Aorta (tissue), 5 donors: ENCODE measurements at regions not wholly inside any gene's neighbourhood (a gene's known extent, or its start where the extent isn't known, plus 50 kb on each side); places are given as distances from the start of the nearest gene placed in this dataset.

Experiments
- ATAC-seq: fragments of 200-7000 bp; cut with Tn5 transposase; one replicate; pipeline ENCODE4 v1.9.1; 2022; ENCODE audit warnings: moderate library complexity; ENCODE audit not compliant: low FRiP score
- DNase-seq, 2 donors: peaks; one replicate each; pipeline ENCODE4 v3.0.0-alpha.2; 2020
- H3K27ac ChIP-seq, 2 donors: one replicate each; pipeline ENCODE4 v1.5.1; 2013; ENCODE audit warnings: low read length in 2 of 2, mild to moderate bottlenecking in 2 of 2, moderate library complexity in 2 of 2, control low read depth in 1 of 2, inconsistent platforms in 1 of 2, low read depth in 1 of 2
- H3K27me3 ChIP-seq, 2 donors: one replicate each; pipeline ENCODE4 v1.6.1; 2013; ENCODE audit warnings: control low read depth in 1 of 2, low read length in 1 of 2, mild to moderate bottlenecking in 1 of 2, moderate library complexity in 1 of 2; ENCODE audit not compliant: insufficient read depth in 2 of 2, control insufficient read depth in 1 of 2
- H3K36me3 ChIP-seq, 2 donors: one replicate each; pipeline ENCODE4 v1.6.1; 2013; ENCODE audit warnings: control low read depth in 1 of 2, low read length in 1 of 2, mild to moderate bottlenecking in 1 of 2; ENCODE audit not compliant: insufficient read depth in 2 of 2, control insufficient read depth in 1 of 2
- H3K4me1 ChIP-seq, 2 donors: one replicate each; pipeline ENCODE4 v1.6.1; 2013; ENCODE audit warnings: low read length in 2 of 2, control low read depth in 1 of 2, mild to moderate bottlenecking in 1 of 2, moderate library complexity in 1 of 2; ENCODE audit not compliant: insufficient read depth in 2 of 2, control insufficient read depth in 1 of 2
- H3K4me3 ChIP-seq, 2 donors: one replicate each; pipeline ENCODE4 v1.5.1; 2013; ENCODE audit warnings: low read length in 2 of 2, control low read depth in 1 of 2, mild to moderate bottlenecking in 1 of 2
- H3K9me3 ChIP-seq: one replicate; pipeline ENCODE4 v1.6.1; 2013; ENCODE audit warnings: mild to moderate bottlenecking, low read length; ENCODE audit not compliant: control insufficient read depth
- WGBS, 2 donors: extraction: QIAGEN DNeasy Blood & Tissue Kit; methylation state at CpG; one replicate each; pipeline ENCODE4 v1.1.7; 2013; 5-methylcytosine and 5-hydroxymethylcytosine counted together
- intact Hi-C, 2 donors: fragments of 100-400 bp; cut with DNase I; formaldehyde crosslinking; loops; one replicate each; pipeline versions ENCODE4 v1.14.2 to v1.15.0; 2022
- donor health status: healthy with polysubstance abuse.
- donor health status: Bipolar disorder and iron deficiency.
- donor health status: DM: no; HTN: no; CAD: no.
- donor health status: DM: no; HTN: no; CAD: no.
- donor health status: DM: yes; HTN: yes; CAD: no.

DNA sequence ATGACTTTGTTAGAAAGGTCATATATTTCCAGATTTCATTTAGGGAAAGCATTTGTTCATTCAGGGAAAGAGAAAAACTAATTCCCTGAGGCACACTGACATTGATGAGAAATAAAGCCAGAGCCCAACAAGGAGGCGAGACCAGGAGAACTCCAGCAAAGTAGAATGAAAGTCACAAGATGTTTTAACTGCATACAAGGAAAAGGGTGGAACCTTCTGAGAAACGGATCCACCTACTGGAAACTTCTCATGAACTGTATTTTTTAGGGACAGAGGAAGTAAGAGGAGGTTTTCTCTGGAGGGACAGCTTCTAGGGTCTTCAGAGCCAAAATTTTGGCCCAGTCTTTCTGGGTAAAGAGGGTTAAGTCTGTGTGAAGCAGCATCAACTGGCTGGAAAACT, 548.2 kb upstream of the PIK3C3 start:
- Histone ChIP-seq H3K27ac (no peak overlapping the region), H3K27me3 (peaks cover 0 to 2% of the 10 kb centered on the region in 2 donors), H3K4me3 (no peak overlapping the region), H3K9me3 (no peaks in the 10 kb centered on the region), H3K36me3 (no peaks in the 10 kb centered on the region), H3K4me1 (no peaks in the 10 kb centered on the region)
- intact Hi-C loops: no loop called here
- ATAC-seq (no peak), DNase-seq (no peak)
- 45 to 54% methylated on average over 2 of the region's 2 CpGs for WGBS, 2 donors

DNA sequence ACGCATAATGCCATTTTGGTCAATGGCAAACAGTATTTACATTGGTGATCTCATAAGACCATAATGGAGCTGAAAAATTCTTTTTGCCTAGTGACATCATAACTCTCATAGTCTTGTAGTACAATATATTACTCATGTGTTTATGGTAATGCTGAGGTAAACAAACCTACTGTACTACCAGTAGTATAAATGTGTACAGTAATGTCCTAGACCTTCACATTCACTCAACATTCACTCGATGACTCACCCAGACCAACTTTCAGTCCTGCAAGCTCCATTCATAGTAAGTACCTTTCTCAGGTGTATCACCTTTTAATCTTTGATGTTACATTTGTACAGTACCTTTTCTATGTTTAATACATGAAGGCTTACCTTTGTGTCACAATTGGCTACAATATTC, 558.2 kb upstream of the PIK3C3 start:
- Histone ChIP-seq H3K36me3 (no peaks in the 10 kb centered on the region), H3K9me3 (no peaks in the 10 kb centered on the region), H3K4me3 (no peak overlapping the region), H3K27ac (no peak overlapping the region), H3K27me3 (no peaks in the 10 kb centered on the region), H3K4me1 (no peaks in the 10 kb centered on the region)
- ATAC-seq: no peak
- no peak for DNase-seq
- WGBS, 2 donors: 93 to 96% methylated on average over 2 of the region's 2 CpGs
- intact Hi-C loops: loop anchor here in 1 of 2 donors (10.0 kb wide), 1 partner anchor 138 kb away; no protein-coding TSS in a partner anchor

DNA sequence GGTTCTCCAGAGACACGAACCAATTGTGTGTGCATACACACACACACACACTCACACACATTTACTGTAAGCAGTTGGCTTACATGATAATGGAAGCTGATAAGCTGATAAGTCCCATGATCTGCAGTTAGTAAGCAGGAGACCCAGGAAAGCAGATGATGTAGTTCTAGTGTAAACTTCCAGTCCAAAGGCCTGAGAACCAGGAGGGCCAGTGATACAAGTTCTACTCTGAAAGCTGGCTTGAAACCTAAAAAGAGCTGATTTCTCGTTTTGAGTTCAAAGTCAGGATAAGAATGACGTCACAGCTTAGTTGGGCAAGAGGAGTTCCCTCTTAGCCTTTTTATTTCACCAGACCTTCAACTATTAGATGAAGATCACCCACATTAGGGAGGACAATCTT, 558.8 kb upstream of the PIK3C3 start:
- ATAC-seq (no peak), DNase-seq (no peak)
- Histone ChIP-seq H3K4me1 (no peaks in the 10 kb centered on the region), H3K4me3 (no peak overlapping the region), H3K9me3 (no peaks in the 10 kb centered on the region), H3K36me3 (no peaks in the 10 kb centered on the region), H3K27me3 (no peaks in the 10 kb centered on the region), H3K27ac (no peak overlapping the region)
- intact Hi-C loops: loop anchor here in 1 of 2 donors (10.0 kb wide), 1 partner anchor 139 kb away; no protein-coding TSS in a partner anchor
- WGBS, 2 donors: 63 to 65% methylated on average over 3 of the region's 3 CpGs

DNA sequence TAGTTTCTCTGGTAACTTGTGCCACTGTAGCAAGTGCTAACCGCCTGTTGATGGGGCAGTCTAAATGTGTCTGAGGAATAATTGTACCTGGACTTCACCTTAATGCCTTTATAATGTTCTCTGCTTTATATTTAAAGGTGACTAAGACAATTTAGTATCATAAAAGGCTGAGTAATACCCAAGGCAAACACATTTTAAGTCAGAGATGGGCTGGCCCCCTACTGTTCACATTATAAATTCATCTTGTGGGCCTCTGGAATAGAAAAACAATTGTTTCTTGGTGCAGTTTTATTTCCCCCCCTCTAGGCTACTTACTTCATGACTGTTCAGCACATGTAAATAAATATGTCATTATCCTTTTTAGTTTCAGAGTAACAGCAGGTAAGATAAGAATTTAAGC, 559.3 kb upstream of the PIK3C3 start:
- intact Hi-C loops: loop anchor here in 1 of 2 donors (10.0 kb wide), 1 partner anchor 139 kb away; no protein-coding TSS in a partner anchor
- no peaks in the 10 kb centered on the region for H3K4me1 ChIP-seq
- WGBS, 2 donors: 92 to 97% methylated on average over 1 of the region's 1 CpG
- ATAC-seq: no peak
- no peaks in the 10 kb centered on the region for H3K27me3 ChIP-seq
- no peak overlapping the region for H3K27ac ChIP-seq
- no peak overlapping the region for H3K4me3 ChIP-seq
- DNase-seq: no peak
- H3K9me3 ChIP-seq: no peaks in the 10 kb centered on the region
- H3K36me3 ChIP-seq: no peaks in the 10 kb centered on the region

DNA sequence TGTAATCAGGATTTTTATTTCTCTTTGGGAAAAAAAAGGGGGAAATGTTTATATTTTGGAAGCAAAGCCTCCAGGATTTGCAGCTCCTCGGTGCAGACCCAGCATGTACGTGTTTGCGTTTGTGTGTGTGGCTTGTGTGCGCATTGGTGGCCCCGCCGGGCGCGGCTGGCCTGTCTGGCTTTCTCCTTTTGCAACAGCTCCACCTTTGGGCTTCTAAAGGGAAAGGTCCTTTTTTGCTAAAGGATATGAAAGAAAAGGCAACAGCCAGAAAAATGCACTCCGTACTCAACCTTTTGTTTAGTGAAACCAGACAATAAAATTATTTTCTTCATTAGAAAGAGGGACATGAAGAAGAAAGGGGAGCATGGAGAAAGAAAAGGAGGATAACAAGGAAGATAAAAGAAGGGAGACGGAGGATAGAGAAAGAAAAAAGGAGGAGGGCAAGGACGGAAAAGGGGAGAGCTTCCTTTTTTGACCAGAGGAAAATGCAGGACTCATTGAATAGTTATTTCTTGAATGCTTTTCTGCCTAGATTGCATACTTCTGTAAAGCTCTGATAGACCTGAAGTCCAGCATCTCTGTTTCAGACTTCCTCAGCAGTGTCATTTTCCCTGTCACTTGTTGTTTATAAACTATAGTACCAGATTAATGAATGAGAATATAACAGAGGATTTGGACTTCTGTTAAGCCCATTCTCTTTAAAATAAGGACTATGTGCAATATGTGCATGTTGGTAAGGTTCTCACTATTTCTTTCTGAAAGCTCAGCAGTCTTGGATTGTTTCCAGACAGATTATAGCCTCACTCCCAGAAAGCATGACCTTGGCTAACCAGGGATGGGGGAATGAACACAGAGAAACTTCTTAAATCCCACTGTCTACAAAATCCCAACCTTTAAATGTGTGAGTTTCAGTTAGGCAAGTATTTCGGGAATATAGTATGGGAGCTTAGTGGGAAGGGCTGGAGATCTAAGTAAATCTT, 563.1 kb upstream of the PIK3C3 start:
- no peaks in the 10 kb centered on the region for H3K36me3 ChIP-seq
- no peaks in the 10 kb centered on the region for H3K9me3 ChIP-seq
- peak; percentile 71 for ATAC-seq
- WGBS, 2 donors: 4% methylated on average over 12 of the region's 12 CpGs
- no peak overlapping the region for H3K4me3 ChIP-seq
- H3K27ac ChIP-seq: no peak overlapping the region
- H3K4me1 ChIP-seq: no peaks in the 10 kb centered on the region
- peak; percentile 47 to 75 for DNase-seq
- H3K27me3 ChIP-seq: no peaks in the 10 kb centered on the region
- intact Hi-C loops: loop anchor here in 1 of 2 donors (10.0 kb wide), 1 partner anchor 143 kb away; no protein-coding TSS in a partner anchor

DNA sequence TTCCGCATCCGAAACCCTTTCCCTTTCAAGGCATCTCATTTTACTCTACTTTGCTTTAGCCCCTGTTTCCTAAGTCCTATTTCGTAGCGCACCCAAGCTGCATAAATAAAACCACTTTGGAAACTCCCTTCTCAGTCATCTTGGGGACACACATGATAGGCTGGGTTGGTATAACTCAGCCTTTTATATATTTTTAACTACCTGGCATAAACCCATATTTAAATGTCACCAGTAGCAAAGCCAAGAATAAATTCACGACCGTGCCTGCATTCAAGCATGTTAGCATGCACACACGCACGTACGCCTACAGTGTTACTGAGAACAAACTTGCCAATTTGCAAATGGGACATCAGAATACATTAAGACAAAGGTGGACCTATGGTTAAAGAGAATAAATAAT, 564.7 kb upstream of the PIK3C3 start:
- no peak overlapping the region for H3K27ac ChIP-seq
- WGBS, 2 donors: 36 to 49% methylated on average over 9 of the region's 9 CpGs
- H3K36me3 ChIP-seq: no peaks in the 10 kb centered on the region
- H3K27me3 ChIP-seq: no peaks in the 10 kb centered on the region
- DNase-seq (no peak), ATAC-seq (no peak)
- peaks cover 2% of the 10 kb centered on the region for H3K9me3 ChIP-seq
- intact Hi-C loops: loop anchor here in 1 of 2 donors (10.0 kb wide), 1 partner anchor 144 kb away; no protein-coding TSS in a partner anchor
- H3K4me1 ChIP-seq: no peaks in the 10 kb centered on the region
- H3K4me3 ChIP-seq: no peak overlapping the region

DNA sequence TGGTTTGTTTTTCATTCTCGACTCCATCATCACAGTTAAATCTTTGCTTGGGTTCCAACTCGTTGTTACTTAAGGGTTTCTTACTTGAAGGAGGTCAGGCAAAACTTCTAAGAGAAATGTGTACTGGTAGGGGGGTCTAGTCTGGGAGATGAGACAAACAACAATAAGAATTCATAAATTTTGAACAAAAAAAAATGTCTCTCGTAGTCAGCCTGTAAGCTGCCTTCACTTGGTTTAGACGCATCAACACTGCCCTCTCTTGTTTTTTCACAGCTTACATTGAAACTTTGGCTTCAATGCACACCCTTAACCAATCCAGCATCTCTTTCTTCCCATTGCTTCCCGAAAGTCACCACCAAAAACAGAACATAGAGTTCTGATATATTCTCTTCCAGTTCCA, 576.4 kb upstream of the PIK3C3 start:
- ATAC-seq (no peak), DNase-seq (no peak)
- WGBS, 2 donors: 7 to 17% methylated on average over 5 of the region's 5 CpGs
- intact Hi-C loops: no loop called here
- no peaks in the 10 kb centered on the region for H3K4me1 ChIP-seq
- no peak overlapping the region for H3K27ac ChIP-seq
- no peaks in the 10 kb centered on the region for H3K27me3 ChIP-seq
- H3K4me3 ChIP-seq: no peak overlapping the region
- H3K36me3 ChIP-seq: no peaks in the 10 kb centered on the region
- H3K9me3 ChIP-seq: no peaks in the 10 kb centered on the region

DNA sequence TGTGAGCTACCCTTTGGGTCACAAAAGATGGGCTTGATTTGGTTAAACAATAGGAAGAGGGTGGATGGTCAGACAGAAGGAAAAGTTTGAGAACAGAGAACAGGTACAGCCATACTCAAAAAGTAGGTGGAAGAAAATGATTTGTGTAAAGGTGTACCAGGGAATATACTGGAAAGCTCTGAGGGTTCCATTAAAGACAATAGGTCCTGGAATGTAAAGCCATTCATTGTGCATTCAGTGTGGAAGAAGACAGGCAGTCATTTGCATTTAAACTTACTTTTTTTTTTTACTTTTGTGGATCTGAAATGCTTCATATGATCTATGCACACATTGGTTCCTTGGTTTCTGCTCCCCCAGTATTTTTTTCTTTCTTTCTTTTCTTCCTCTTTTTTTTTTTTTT, 581.4 kb upstream of the PIK3C3 start:
- H3K27me3 ChIP-seq: peaks cover 0 to 2% of the 10 kb centered on the region in 2 donors
- DNase-seq (no peak), ATAC-seq (no peak)
- H3K27ac ChIP-seq: no peak overlapping the region
- intact Hi-C loops: no loop called here
- no peaks in the 10 kb centered on the region for H3K4me1 ChIP-seq
- H3K36me3 ChIP-seq: no peaks in the 10 kb centered on the region
- no peak overlapping the region for H3K4me3 ChIP-seq
- H3K9me3 ChIP-seq: no peaks in the 10 kb centered on the region
